ENCODE measurements at regions not wholly inside any gene's neighbourhood (a gene's known extent, or its start where the extent isn't known, plus 50 kb on each side); places are given as distances from the start of the nearest gene placed in this dataset.

DNA sequence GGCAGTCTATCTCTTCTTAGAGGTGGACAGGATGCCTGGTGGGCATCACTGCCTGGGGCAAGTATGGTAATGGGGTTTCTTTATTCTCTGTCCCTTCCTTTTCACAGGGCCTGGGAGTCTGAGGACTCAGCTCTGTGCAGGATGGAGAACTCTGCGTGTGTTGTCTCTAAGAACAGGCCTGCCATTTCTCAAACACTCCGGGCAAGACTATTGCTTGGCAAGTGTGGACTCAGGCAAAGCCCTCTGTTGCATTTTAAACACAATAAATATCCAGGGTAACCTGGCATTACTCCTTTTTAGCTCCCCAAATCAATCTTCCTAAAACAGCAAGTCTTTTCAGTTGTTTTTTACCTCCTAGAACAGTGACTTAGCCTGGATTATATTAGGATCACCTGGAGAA lies 185.1 kb upstream of the ROPN1 start:
- no peak for DNase-seq (ENCODE audit: low read depth, low spot score)

DNA sequence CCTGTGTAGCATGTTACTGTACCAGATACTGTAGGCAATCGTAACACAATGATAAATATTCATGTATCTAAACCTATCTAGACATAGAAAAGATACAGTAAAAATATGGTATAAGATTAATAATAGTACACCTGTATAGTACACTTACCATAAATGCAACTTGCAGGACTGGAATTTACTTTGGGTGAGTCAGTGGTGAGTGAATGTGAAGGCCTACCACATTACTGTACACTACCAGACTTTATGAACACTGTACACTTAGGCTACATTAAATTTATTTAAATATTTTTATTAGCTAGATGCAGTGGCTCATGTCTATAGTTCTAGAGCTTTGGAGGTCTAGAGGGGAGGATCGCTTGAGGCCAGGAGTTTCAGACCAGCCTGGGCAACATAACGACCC lies 186.6 kb upstream of the ROPN1 start:
- DNase-seq (ENCODE audit: low read depth, low spot score): no peak

DNA sequence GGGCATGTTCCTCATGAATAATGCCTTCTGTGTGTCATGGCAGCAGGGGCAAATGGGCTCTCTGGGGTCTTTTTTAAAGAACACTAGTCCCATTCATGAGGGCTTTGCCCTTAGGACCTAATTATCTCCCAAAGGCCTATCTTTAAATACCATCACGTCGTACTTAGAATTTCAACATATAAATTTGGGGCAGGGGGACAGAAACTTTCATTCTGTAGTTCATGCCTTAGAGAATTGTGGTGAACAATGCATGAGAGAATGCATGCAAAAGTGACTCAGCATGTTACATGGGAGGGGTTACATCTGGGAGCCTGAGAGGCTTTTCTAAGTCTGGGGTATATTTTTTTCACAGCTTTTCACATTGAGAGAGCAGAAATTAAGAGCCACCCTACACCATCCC lies 208.5 kb upstream of the ROPN1 start:
- DNase-seq (ENCODE audit: low read depth, low spot score): no peak

DNA sequence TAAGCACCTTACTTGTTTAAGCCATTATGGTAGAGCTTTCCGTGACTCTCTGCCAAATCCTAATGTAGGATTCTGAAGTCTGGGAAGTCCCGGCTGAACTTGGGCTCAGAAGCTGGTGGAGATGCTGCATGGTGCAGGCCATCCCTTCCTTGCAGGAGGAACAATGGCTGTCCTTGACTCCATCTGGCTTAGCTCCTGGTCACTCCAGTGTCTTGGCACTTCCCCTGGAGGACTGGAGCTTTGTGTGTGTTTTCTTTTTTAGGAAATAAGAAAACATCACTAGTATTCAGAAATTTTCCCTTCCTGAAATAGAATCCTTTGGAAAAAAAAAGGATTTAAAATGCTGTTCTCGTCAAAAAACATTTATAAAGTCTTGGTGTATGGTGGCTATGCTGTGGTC lies 209.3 kb upstream of the ROPN1 start:
- DNase-seq (ENCODE audit: low read depth, low spot score): no peak

DNA sequence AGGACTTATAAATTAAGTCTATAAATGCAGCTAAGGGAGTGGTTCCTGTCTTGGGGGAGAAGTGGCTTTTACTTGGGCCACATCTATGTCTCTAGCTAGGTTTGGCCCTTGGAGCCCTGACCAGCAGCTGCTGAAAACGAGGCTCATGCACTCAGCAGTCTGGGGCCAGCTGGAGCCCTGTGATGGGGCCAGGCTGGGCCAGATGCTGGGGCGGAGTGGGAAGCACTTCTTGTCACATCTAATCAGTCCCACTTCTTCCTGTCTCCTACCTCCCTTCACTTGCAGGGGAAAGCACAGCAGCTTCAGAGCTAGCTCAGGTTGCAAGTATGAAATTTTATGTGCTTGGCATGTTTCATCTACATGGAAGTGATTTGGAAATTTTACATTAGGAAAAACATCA lies 209.9 kb upstream of the ROPN1 start:
- DNase-seq (ENCODE audit: low read depth, low spot score): no peak

DNA sequence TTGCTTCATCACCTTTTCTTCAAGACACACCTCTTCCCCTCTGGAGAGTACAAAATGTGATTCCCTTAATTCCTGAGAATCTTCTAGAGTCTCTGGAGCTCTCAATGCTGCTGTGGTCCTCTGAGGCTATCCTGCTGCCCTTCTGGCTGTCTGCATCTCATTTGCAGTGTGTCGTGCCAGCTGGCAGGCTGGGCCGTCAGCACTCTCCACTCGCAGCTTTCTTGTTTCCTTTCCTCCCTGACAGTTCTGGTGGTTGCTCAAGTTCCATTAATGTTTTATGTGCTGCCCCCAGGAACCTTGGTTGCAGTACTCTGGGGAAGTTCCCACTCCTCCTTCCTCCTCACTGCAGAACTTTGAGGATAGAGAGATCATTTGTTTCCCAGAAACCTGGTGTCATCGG lies 210.8 kb upstream of the ROPN1 start:
- DNase-seq (ENCODE audit: low read depth, low spot score): no peak

DNA sequence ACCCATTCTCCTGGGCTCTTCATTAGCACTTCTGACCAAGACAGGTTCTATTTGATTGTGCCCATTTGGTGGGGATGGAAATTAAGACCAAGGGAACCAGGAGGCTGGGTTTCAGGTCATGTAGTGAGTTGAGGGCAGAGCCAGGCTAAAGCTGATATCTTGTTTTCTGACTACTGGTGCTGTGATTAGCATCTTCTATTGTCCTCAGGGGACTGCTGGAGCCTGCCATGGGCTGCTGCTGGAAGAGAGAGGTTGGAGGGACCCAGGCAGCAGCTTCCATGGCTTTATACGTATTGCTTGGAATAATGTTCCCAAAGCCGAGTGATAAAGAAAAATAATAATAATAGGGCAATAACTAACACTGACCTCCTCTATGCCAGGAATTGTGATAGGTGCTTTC lies 211.4 kb upstream of the ROPN1 start:
- no peak for DNase-seq (ENCODE audit: low read depth, low spot score)

DNA sequence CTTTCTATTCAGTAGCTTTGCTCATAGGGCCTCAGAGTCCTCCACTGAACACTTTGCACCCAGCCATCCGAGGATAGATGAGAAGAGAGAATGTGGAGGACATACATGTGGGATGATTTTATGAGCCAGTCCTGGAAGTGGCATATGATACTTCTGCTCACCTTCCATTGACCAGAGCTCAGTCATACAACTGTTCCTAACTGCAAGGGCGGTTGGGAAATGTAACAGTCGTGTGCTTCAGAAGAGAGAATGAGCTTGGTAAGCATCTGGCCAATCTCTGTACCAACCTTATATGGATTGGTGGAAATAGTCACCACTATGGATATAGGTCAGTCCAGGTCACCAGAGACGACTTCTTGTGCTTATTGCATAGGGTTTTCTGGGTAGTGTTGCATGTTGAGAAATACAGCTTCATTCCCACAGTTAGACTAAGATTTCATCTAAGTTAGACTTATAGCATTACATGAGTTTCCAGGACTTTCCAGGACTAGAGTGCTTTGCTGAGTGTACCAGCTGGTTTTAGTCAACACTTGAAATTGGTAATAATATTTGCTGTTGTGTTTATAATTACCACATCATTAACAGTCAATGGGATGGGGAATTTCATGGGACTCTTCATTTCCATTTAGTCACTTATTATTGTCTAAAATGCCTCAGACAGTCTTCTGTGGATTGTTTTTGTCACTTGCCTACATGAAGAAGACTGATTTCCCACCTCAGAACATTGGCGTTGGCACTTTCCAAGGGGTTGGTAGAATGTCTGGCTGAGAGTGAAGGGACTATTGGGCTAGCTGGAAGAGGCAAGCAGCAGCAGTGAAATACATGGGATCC lies 214.5 kb upstream of the ROPN1 start:
- DNase-seq (ENCODE audit: low read depth, low spot score): no peak

DNA sequence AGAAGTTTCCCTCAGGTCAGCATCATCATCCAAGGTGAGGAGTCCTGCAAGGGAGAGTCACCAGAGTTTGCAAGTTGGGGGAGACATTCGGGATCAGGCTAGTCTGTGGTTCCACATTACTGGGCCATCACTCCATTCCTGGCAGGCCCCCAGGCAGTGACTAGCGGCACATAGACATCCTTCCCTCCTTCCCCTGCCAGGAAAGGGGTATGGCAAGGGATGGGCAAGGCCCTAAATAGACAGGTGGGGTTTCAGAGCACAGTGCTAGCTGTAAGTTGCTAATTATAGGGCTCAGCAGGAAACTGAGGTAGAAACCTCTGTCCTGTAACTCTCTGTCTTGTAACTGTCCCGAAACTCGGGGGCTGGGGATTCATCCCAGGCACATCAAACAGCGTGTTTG lies 215.2 kb upstream of the ROPN1 start:
- no peak for DNase-seq (ENCODE audit: low read depth, low spot score)

DNA sequence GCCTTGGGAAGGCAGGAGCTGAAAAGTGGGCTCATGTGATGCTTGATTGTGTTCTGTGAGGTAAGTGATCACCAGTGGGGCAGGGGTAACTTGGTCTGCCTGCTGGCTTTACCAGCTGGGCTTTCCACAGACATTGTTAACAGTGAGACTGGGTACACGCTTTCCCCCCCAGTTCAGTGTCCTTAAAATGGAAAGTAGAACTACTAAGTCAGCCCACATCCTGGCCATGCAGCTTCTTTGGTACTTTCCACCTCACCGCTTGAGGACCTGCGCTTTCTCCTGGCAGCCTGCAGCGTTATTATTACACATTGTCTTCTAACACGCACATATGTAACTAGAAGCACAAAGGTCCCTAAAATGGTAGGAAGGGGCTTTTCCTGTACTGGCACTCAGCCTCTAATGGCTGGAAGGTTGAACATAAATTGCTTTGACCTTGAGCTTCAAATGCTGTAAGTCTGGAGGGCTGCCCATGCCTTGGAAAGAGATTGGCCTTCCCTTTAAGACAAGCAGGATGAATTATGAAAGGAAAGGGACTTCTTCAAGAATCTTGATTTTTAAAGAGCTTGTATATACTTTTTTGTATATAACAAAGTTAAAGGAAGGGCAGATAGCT lies 216.1 kb upstream of the ROPN1 start:
- DNase-seq (ENCODE audit: low read depth, low spot score): no peak

DNA sequence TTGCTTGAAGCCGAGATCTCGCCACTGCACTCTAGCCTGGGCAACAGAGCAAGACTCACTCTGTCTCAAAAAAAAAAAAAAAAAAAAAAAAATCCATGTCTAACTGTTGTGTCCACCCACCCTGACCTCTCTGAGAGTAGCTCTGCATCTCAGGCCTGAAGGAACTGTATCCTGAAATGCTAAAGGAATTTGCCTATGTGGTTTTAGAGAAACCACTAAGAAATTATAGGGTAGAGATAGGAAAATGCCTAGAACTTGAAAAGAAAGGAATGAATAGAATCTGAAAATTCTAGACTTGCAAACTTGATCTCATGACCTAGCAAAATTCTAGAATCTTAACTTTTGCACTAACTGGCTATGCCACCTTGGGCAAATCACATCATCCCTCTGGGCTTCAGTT lies 217.5 kb upstream of the ROPN1 start:
- no peak for DNase-seq (ENCODE audit: low read depth, low spot score)

DNA sequence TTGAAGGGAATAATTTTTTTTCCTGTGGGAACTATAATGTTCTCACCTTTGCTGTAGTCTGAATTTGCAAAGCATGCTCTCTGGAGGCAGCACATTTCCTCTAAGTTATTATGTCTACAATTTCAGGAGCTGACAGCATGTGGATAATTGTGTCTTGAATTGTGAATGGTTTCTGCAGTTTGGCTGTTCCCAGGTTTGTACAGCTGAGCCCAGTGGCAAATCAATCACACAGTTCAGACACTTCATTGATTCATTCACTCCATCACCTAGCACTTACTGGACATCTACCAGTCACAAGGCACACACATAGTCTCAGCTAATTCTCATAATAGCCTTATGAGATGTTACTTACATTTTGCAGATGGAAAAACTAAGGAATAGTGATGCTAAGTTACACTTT lies 219.0 kb upstream of the ROPN1 start:
- DNase-seq (ENCODE audit: low read depth, low spot score): no peak

DNA sequence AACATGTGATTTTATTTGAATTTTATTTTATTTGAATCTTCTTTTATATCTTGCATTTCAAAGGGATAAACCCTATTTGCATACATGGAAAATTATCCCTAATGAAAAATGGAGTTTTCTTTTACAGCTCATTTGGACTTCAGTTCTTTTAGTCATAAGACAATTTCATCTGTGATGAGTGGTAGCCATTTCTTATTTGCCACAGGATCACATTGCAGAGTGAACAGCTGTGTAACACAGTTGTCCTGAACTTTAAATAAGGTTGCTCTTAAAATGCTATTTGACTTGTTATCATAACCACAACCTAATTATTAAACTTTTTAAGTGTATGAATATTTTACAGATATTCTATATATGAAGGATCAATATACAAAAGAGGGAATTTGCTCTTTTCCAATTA lies 221.7 kb upstream of the ROPN1 start:
- DNase-seq (ENCODE audit: low read depth, low spot score): no peak

DNA sequence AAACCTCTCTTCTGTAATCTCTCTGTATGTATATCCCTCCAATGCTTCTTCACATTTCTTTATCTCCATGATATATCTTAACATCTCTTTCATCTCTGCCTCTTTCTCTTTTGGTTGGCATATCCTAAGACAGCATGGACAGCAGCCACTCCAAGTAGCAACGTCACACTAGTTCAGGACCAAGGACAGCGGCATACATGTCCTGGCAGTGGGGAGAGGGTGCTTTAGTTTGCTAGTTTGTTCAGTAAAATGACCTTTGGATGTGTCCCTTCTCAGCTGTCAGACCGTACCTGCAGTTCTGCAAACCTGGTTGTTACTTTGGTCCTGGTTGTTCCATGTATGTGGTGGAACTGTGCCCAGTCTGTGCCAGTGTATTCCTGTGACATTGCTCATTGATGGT lies 225.6 kb upstream of the ROPN1 start:
- no peak for DNase-seq (ENCODE audit: low read depth, low spot score)

DNA sequence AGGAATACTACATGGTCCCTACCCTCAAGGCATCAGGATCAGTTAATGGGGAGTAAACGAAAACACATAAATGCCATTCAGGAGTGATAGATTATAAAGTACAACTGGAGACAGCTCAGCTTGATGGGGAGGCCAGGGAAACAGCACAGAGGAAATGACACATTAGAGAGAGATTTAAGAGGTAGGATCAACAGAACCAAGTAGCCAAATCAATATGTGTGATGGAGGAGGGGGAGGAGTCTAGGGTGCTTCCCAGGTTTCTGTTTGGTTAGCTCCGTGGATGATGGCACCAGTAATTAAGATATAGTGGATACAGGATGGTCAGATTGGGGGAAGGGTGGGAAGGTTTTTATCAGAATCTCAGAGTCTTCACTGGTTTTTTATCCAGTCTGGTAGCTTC lies 229.5 kb upstream of the ROPN1 start:
- DNase-seq (ENCODE audit: low read depth, low spot score): no peak

DNA sequence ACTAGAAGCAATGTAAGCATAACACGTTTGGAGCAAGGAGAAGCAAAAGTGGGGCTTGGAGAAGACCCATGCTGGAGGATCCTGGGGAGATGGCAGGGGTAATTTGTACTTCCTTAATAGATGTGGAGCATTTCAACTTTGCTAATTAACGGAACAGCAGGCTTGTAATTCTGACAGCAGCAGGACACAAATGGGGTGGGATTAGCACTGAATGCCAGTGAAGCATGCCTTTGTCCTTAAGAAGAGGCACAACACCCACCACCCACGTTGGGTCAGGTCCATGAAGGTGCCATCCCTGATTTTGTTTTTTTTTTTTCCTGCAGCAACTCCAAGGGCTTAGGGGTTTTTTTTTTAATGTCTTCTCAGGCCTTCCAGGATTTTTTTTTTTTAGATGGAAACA lies 231.9 kb upstream of the ROPN1 start:
- DNase-seq (ENCODE audit: low read depth, low spot score): no peak

DNA sequence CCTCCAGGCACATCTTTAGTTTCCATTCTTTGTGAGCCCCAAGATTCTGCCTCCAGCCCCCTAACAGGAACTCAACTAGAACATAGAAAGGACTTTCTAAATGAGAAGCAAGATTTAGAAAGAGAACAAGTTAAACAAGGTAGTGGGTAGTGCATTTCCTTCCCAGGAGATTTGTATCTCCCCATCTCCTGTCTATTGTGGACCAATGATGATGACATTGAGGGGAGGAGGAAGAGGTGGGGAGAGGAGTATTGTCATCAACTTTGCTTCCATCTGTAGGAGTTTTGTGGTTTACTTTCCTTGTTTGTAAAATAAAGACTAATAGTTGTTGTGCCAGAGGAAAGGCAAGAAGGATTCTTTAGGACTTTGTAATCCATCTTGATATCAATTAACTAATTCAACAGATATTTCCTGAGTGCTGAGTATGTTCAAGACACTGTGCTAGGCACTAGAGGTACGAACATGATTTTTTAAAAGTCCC lies 235.3 kb upstream of the ROPN1 start:
- no peak for DNase-seq (ENCODE audit: low read depth, low spot score)

DNA sequence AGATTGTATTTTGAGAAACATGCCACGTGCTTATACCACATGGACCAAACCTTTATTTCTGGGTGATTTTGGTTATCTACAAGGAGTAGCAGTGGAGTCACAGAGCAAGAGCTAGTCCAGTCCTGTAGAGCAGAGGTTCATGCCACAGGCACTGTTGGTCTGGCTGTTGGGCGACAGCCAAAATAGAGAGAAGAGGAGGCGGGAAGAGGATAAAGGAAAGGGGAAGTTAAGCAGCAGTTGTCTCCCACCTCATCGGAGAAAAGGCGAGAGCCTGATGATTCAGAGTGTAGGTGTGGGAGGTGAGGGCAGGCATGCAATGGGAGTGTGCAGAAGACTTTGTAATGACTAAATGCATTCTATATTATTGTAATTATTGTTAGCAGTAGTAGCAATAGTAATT lies 237.5 kb upstream of the ROPN1 start:
- DNase-seq (ENCODE audit: low read depth, low spot score): no peak

DNA sequence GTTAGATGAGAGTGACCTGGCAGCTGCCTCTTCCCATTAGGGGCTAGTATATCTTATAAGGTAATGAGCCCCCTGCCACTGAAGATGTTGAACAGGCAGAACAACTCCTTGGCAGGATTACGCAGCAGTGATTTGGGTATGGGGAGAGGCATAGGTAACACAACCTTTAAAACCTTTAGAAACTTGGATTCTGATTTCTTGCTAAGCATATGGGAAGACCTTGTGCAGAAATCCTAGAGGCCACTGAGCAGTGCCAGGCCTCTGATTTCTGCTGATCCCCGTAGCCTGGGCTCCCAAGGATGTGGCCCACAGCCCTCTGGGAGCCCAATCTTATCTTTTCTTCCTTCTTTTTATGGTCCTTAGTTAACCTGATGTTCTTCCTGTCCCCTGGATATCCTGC lies 237.9 kb upstream of the ROPN1 start:
- DNase-seq (ENCODE audit: low read depth, low spot score): no peak

DNA sequence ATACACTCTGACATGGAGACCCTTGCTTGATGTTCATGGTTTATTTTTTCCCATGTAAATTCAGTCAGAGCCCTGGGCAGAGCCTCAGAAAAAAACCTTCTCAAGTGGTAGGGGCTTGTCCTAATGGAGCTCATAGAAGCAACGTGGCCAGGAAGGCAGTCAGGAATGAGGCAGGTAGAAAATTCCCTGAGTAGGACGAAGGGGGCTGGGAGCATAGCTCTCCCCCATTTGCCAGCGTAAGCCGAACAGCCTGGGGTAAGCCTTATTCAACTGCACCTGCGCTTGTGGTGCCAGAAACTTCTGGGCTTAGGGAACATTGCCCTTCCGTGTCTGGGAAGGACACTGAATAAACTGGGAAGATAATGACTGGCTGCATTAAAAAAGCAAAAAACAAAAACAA lies 238.5 kb upstream of the ROPN1 start:
- DNase-seq (ENCODE audit: low read depth, low spot score): no peak

DNA sequence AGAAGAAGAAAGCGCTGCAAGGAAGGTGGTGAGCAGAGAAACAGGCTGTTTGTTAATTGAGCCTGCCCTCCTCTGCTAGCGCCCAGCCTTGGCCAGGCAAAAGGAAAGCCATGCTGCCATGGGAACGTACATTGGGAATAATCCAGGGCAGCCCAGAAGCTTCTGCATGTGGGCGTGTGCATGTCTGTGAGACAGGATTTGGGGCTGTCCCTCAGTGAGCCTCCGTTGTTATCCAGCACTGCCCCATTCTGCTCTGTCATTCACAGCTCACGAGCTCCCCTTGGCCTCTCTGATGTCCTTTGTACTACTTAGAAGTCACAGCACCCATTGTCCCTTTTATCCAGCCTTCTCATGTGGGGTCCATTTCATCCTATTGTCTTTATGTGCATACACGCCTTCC lies 239.1 kb upstream of the ROPN1 start:
- no peak for DNase-seq (ENCODE audit: low read depth, low spot score)

DNA sequence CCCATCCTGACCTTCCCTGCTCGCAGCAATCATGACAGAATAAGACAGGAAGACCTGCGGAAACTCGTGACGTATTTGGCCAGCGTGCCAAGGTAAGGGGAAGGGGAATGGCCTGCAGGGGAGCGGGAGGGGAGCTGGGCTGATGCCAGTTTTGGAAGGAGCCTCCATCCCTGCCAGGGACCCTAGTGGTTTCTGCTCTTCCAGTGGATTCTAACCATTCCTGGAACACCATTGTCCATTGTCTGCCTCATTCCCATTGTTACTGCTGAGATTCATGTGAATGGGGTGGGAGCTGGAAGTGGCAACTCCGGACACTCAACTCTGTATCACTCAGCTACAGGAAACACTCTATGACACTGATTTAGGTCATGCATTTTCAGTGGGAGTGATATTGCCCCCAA lies 242.9 kb upstream of the ROPN1 start:
- DNase-seq (ENCODE audit: low read depth, low spot score): no peak

DNA sequence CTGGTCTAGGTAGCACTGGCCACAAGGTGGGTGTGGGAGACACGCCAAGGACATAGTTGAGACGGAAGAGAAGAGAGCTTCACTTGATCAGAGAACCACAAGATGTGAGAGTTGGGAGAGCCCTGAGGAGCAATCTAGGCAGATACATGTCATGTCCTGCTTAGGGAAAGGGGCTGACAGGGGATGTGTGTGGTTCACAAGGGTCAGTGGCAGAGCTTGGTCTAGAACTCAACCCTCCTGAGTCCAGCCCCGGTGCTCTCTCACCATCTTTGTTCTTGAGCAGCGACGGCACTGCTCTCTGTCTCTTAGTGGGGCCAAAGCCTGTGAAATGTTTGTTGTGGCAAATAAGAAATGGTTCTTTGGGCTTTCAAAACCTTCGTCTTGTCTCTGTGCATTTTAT lies 243.5 kb upstream of the ROPN1 start:
- DNase-seq (ENCODE audit: low read depth, low spot score): no peak
